ENCODE measurements at regions not wholly inside any gene's neighbourhood (a gene's known extent, or its start where the extent isn't known, plus 50 kb on each side); places are given as distances from the start of the nearest gene placed in this dataset.

- TF ChIP-seq CTCF (IDR thresholded peaks at IDR 0.05; ENCODE audit: low read depth, low read length) = no peak
- no peak for DNase-seq (ENCODE audit: low read depth in 1 of 2, low spot score in 1 of 2)
Measured at GRCh38 chr16:80915079-80915450, 91.6 kb downstream of the CMC2 start.

GRCh38 chr16:80914379-80915078 is 92.2 kb downstream of the CMC2 start:
- Histone ChIP-seq H3K27me3 (no peaks in the 10 kb centered on the region), H3K9me3 (ENCODE audit: low read depth) (no peaks in the 10 kb centered on the region), H3K36me3 (no peaks in the 10 kb centered on the region), H3K4me3 (no peak overlapping the region), H3K4me1 (ENCODE audit: low read depth) (no peaks in the 10 kb centered on the region), H3K27ac (no peak overlapping the region)
- TF ChIP-seq CTCF (IDR thresholded peaks at IDR 0.05; ENCODE audit: low read depth, low read length) = no peak
- no peak for DNase-seq (ENCODE audit: low read depth in 1 of 2, low spot score in 1 of 2)

More at GRCh38 chr16:80915079-80915450, 91.6 kb downstream of the CMC2 start:
- H3K27ac ChIP-seq = no peak overlapping the region
- H3K4me3 ChIP-seq = no peak overlapping the region
- H3K27me3 ChIP-seq = no peaks in the 10 kb centered on the region
- H3K9me3 ChIP-seq (ENCODE audit: low read depth) = no peaks in the 10 kb centered on the region
- H3K4me1 ChIP-seq (ENCODE audit: low read depth) = no peaks in the 10 kb centered on the region
- H3K36me3 ChIP-seq = no peaks in the 10 kb centered on the region

GRCh38 chr16:80913397-80913796 is 93.3 kb downstream of the CMC2 start:
- no peaks in the 10 kb centered on the region for H3K27me3 ChIP-seq
- H3K4me3 ChIP-seq = no peak overlapping the region
- no peaks in the 10 kb centered on the region for H3K9me3 ChIP-seq (ENCODE audit: low read depth)
- H3K4me1 ChIP-seq (ENCODE audit: low read depth) = no peaks in the 10 kb centered on the region
- H3K36me3 ChIP-seq = no peaks in the 10 kb centered on the region
- DNase-seq (ENCODE audit: low read depth in 1 of 2, low spot score in 1 of 2) = no peak
- H3K27ac ChIP-seq = no peak overlapping the region
- TF ChIP-seq CTCF (IDR thresholded peaks at IDR 0.05; ENCODE audit: low read depth, low read length) = no peak

GRCh38 chr16:80912651-80913050 is 94.0 kb downstream of the CMC2 start:
- Histone ChIP-seq H3K27ac (no peak overlapping the region), H3K4me1 (ENCODE audit: low read depth) (no peaks in the 10 kb centered on the region), H3K9me3 (ENCODE audit: low read depth) (no peaks in the 10 kb centered on the region), H3K27me3 (no peaks in the 10 kb centered on the region), H3K4me3 (no peak overlapping the region), H3K36me3 (no peaks in the 10 kb centered on the region)
- no peak for DNase-seq (ENCODE audit: low read depth in 1 of 2, low spot score in 1 of 2)
- no peak for TF ChIP-seq CTCF (IDR thresholded peaks at IDR 0.05; ENCODE audit: low read depth, low read length)

- DNase-seq (ENCODE audit: low read depth in 1 of 2, low spot score in 1 of 2) = no peak
- Histone ChIP-seq H3K9me3 (ENCODE audit: low read depth) (no peaks in the 10 kb centered on the region), H3K27ac (no peak overlapping the region), H3K4me3 (no peak overlapping the region), H3K27me3 (no peaks in the 10 kb centered on the region), H3K4me1 (ENCODE audit: low read depth) (no peaks in the 10 kb centered on the region), H3K36me3 (no peaks in the 10 kb centered on the region)
- no peak for TF ChIP-seq CTCF (IDR thresholded peaks at IDR 0.05; ENCODE audit: low read depth, low read length)
Measured at GRCh38 chr16:80910434-80910833, 96.3 kb downstream of the CMC2 start.
